H1 (cell line): ENCODE measurements at regions not wholly inside any gene's neighbourhood (a gene's known extent, or its start where the extent isn't known, plus 50 kb on each side); places are given as distances from the start of the nearest gene placed in this dataset.

Source experiments
- CBX5 ChIP-seq: fragments of 300-800, 300-1000 bp; sonication (generic); IDR thresholded peaks from 2 replicates; pipeline ENCODE4 v1.7.1; 2016; ENCODE audit warnings: antibody characterized with exemption, low read length, low read depth
- CHD1 ChIP-seq: IDR thresholded peaks from 2 replicates; pipeline ENCODE4 v1.6.1; 2012; ENCODE audit warnings: low read depth, low read length, improper control_type of control experiment
- KDM5A ChIP-seq: fragments of 200-600 bp; IDR thresholded peaks from 2 replicates; pipeline ENCODE4 v1.7.1; 2012; ENCODE audit warnings: mild to moderate bottlenecking, low read length, inconsistent platforms, mixed read lengths
- POU5F1 ChIP-seq: IDR thresholded peaks from 2 replicates; pipeline ENCODE4 v1.6.1; 2011; ENCODE audit warnings: low read depth, mild to moderate bottlenecking, low read length, moderate library complexity
- SIN3A ChIP-seq, 2 experiments: IDR thresholded peaks in 1 of 2; conservative IDR thresholded peaks in 1 of 2; 2 replicates each; pipeline ENCODE4 v1.6.1; 2011 to 2012; ENCODE audit warnings: low read length in 2 of 2, improper control_type of control experiment in 1 of 2, low read depth in 1 of 2, mild to moderate bottlenecking in 1 of 2
- SIX5 ChIP-seq: IDR thresholded peaks from 2 replicates; pipeline ENCODE4 v1.6.1; 2011; ENCODE audit warnings: mild to moderate bottlenecking, low read depth, low read length

GRCh38 chr2:217698691-217699090 lies 304.1 kb downstream of the TNS1 start (continued):
- no peak for TF ChIP-seq SIN3A (conservative IDR thresholded peaks at IDR 0.05 in 1 of 2, IDR thresholded peaks at IDR 0.05 in 1 of 2; ENCODE audit: low read depth in 1 of 2, low read length in 2 of 2)
- no peak for TF ChIP-seq CHD1
- TF ChIP-seq SIX5: no peak
- no peak for TF ChIP-seq KDM5A
- no peak for TF ChIP-seq POU5F1
- no peak for TF ChIP-seq CBX5
